LNCAP (cell line): ENCODE measurements at regions not wholly inside any gene's neighbourhood (a gene's known extent, or its start where the extent isn't known, plus 50 kb on each side); places are given as distances from the start of the nearest gene placed in this dataset.

Experiments used
- TF ChIP-seq, protein P1 (sequence below): fragments of 450-650 bp; IDR thresholded peaks from 2 replicates; pipeline ENCODE4 v1.5.1; 2017; ENCODE audit warnings: mild to moderate bottlenecking

DNA sequence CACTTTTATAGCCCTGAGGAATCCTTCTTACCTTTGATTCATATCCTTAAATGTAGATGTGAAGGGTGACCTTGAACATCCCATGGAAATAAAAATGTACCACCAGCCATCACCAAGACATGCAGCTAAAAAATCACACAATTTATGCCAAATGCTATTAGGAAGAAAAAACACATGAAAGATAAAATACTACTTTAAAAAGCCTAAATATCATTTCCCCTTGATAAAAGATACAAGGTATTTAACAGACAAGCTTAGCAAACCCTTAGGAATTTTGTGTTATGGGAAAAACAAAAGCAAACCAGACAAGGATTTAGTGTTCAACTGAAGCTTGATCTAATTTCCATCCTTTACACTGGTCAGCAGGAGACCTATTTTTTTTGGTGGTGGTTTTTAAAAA lies 255.0 kb downstream of the ICOS start:
- TF ChIP-seq, protein P1, sequence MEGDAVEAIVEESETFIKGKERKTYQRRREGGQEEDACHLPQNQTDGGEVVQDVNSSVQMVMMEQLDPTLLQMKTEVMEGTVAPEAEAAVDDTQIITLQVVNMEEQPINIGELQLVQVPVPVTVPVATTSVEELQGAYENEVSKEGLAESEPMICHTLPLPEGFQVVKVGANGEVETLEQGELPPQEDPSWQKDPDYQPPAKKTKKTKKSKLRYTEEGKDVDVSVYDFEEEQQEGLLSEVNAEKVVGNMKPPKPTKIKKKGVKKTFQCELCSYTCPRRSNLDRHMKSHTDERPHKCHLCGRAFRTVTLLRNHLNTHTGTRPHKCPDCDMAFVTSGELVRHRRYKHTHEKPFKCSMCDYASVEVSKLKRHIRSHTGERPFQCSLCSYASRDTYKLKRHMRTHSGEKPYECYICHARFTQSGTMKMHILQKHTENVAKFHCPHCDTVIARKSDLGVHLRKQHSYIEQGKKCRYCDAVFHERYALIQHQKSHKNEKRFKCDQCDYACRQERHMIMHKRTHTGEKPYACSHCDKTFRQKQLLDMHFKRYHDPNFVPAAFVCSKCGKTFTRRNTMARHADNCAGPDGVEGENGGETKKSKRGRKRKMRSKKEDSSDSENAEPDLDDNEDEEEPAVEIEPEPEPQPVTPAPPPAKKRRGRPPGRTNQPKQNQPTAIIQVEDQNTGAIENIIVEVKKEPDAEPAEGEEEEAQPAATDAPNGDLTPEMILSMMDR = no peak

DNA sequence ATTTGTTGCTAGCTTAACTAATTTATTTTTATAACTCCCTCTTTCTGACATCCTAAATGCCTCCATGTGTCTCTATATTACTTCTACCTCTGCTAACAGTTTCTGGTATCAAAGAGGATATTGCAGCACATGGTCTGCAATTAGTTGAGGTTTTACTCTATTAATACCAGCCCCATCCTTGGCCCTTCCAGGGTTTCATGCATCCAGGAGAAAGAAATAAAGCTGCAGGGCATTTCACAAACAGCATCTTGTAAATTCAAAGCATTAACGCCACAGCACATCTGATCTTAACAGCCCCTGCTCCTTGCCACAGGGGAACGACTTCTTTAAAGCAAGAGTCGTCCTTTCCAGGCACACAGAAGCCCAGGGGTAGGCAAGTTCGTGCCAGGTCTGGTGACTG lies 258.9 kb downstream of the ICOS start:
- TF ChIP-seq, protein P1 = no peak

DNA sequence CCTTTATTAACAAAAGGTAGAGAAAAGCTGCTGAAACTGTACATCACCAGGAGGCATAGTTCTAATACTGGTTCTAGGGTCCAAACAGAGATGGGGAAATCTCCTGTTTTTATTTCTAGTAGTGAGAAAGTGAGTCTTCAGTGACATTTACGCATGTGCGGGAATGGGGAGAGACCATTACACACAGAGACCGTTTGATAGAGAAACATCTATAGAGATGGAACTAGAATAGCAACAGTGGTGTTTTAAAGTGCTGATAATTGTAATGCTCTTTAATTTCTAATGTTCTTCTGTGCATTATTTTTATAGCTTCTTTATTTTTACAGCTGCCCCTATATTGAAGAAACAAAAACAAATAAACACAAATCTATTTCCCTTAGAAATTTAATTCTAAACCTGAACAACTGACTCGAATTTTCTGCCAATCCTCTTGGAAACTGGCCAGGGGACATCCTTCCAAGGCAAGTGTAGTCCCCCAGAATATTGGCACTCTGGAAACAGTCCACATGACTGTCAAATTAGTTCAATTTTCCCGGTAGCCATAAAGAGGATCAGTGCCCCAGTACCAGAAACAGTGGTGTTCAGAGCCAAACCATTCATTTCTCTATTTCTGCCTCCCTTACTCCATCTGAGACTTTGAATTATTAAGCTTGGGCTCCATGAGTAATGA lies 260.9 kb downstream of the ICOS start:
- TF ChIP-seq, protein P1 = no peak

DNA sequence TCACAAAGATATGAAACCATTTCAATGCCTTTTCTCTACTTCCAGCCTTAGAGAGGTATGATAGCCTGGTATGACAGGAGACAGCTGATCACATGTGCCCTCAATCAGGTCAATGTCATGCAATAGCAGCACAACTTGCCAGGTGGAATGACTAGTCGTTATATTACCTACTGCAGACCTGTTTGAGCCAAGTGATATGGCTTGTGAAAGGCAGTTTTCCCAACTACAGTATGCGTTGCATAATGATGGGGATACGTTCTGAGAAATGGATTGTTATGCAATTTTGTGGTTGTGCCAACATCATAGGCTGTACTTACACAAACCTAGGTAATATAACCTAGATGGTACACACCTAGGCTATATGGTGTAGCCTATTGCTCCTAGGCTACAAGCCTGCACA lies 262.8 kb downstream of the ICOS start:
- TF ChIP-seq, protein P1 = no peak

DNA sequence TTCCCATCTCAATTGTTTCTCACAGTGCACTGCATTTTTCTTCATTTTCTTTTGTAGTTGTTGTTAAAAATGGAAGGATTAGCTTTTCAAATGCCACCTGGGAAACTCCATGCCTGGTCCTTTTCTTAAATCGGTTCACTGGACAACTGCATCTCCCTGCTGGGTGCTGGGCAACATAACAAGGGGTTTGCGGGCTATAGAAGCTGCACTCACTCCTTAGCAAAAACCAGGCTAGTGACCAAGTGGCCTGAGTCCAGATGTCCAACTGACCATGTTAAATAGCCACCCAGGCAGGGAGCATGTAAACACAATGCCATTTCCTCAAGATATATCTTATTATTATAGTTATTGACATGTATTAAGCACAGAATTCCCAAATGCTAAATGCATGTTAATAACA lies 264.9 kb downstream of the ICOS start:
- TF ChIP-seq, protein P1 = no peak

DNA sequence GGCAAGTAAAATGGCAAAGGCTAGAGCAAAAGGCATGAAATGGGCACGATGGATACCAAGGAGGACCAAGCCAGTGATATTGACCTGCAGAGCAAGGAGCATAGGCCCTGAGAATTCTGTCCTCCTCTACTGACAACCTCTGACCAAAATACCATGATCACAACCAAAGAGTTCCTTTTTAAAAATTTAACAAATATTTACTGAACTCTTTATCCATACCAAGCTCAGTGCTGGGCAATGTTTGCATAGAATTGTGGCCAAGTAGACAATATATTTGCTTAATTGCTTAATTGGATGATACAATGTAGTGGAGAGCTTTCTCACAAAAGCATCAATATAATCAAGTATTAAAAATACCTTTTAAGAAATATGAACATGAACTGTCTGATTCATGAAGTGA lies 265.7 kb downstream of the ICOS start:
- TF ChIP-seq, protein P1 = no peak

DNA sequence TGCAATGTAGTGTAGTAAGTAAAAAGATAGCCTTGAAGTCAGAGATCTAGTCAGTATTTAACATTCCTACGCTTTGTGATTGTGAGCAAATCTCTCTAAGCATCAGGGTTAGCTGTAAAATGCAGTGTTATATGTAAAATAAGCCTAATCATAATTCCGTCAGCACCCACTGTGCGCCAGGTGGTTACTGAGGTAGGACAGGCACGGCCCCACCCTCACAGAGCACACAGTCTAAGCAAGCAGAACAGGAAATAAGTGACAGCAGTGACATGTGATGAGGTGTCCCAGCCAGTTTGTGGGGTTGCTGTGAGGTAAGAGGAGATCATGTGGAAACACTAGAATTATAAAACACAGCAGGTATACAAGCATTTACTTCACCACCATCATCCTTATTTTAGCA lies 267.1 kb downstream of the ICOS start:
- TF ChIP-seq, protein P1 = no peak

DNA sequence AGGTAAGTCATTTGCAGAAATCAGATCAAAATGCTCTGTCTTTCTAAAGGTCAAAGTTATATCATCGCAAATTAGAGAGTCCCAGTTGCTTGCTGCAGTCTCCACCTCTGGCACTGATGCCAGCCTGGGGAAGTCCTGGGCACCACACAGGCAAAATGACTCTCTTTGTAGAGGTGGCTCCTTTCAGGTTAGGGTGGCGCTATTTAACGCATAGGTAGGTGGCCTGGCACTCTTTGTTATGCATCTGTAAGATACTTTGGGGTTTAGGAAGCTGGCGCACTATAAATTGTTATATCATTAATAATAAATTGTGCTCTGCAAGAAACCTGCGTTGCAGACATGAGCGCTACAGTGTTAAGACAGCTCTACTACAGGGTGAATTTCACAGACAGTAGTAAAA lies 268.5 kb downstream of the ICOS start:
- TF ChIP-seq, protein P1 = no peak
